Colonic mucosa (tissue), 4 donors: ENCODE measurements at regions not wholly inside any gene's neighbourhood (a gene's known extent, or its start where the extent isn't known, plus 50 kb on each side); places are given as distances from the start of the nearest gene placed in this dataset.

ENCODE experiments used
- DNase-seq: peaks from one replicate; pipeline ENCODE4 v3.0.0-alpha.2; 2020
- H3K27ac ChIP-seq: fragments of 200-600 bp; one replicate; pipeline ENCODE4 v1.8.0; 2021
- H3K27me3 ChIP-seq: fragments of 200-600 bp; one replicate; pipeline ENCODE4 v1.8.0; 2021
- H3K36me3 ChIP-seq: fragments of 200-600 bp; one replicate; pipeline ENCODE4 v1.8.0; 2021
- H3K4me1 ChIP-seq: fragments of 200-600 bp; one replicate; pipeline ENCODE4 v1.8.0; 2021; ENCODE audit warnings: mild to moderate bottlenecking
- H3K4me3 ChIP-seq: fragments of 200-600 bp; one replicate; pipeline ENCODE4 v1.8.0; 2021
- H3K9ac ChIP-seq, 2 donors: one replicate each; pipeline ENCODE4 v1.7.0; 2013; ENCODE audit warnings: control low read depth in 2 of 2, low read depth in 2 of 2, low read length in 2 of 2
- H3K9me3 ChIP-seq: fragments of 200-600 bp; one replicate; pipeline ENCODE4 v1.8.0; 2021
- intact Hi-C: fragments of 100-400 bp; cut with DNase I; formaldehyde crosslinking; loops from one replicate; pipeline ENCODE4 v1.14.1; 2022
- TF ChIP-seq, protein P1 (sequence below): fragments of 200-600 bp; IDR thresholded peaks from one replicate; pipeline ENCODE4 v1.8.0; 2022; ENCODE audit warnings: antibody characterized with exemption, mild to moderate bottlenecking
- donor health status: healthy.
- donor health status: DM: no; HTN: no; CAD: no.
- donor health status: DM: no; HTN: no; CAD: no.

DNA sequence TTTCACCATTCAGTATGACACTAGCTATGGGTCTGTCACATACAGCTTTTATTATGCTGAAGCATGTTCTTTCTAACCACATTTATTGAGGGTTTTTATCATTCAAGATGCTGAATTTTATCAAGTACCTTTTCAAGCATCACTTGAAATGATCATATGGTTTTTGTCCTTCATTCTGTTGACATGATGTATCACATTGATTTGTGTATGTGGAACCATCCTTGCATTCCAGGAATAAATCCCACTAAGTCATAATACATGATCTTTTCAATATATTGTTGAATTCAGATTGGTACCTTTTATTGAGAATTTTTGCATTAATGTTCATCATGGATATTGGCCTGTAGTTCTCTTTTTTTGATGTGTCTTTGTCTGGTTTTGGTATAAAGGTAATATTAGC lies 317.4 kb downstream of the NNT start:
- H3K36me3 ChIP-seq: no peaks in the 10 kb centered on the region
- no peaks in the 10 kb centered on the region for H3K9me3 ChIP-seq
- no peak overlapping the region for H3K4me3 ChIP-seq
- no peaks in the 10 kb centered on the region for H3K4me1 ChIP-seq
- no peaks in the 10 kb centered on the region for H3K27me3 ChIP-seq
- no peak overlapping the region for H3K9ac ChIP-seq
- intact Hi-C loops: no loop called here
- TF ChIP-seq, protein P1, sequence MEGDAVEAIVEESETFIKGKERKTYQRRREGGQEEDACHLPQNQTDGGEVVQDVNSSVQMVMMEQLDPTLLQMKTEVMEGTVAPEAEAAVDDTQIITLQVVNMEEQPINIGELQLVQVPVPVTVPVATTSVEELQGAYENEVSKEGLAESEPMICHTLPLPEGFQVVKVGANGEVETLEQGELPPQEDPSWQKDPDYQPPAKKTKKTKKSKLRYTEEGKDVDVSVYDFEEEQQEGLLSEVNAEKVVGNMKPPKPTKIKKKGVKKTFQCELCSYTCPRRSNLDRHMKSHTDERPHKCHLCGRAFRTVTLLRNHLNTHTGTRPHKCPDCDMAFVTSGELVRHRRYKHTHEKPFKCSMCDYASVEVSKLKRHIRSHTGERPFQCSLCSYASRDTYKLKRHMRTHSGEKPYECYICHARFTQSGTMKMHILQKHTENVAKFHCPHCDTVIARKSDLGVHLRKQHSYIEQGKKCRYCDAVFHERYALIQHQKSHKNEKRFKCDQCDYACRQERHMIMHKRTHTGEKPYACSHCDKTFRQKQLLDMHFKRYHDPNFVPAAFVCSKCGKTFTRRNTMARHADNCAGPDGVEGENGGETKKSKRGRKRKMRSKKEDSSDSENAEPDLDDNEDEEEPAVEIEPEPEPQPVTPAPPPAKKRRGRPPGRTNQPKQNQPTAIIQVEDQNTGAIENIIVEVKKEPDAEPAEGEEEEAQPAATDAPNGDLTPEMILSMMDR: no peak
- DNase-seq: no peak
- no peak overlapping the region for H3K27ac ChIP-seq

- DNase-seq: no peak
- no peak overlapping the region for H3K9ac ChIP-seq
- TF ChIP-seq, protein P1: no peak
- H3K9me3 ChIP-seq: no peaks in the 10 kb centered on the region
- H3K27me3 ChIP-seq: no peaks in the 10 kb centered on the region
- intact Hi-C loops: no loop called here
- no peak overlapping the region for H3K27ac ChIP-seq
- no peaks in the 10 kb centered on the region for H3K4me1 ChIP-seq
- no peak overlapping the region for H3K4me3 ChIP-seq
- H3K36me3 ChIP-seq: no peaks in the 10 kb centered on the region
Observed at GRCh38 chr5:43917925-43918324, 314.9 kb downstream of the NNT start.

- Histone ChIP-seq H3K4me1 (no peaks in the 10 kb centered on the region), H3K36me3 (no peaks in the 10 kb centered on the region), H3K4me3 (no peak overlapping the region), H3K27me3 (no peaks in the 10 kb centered on the region), H3K27ac (no peak overlapping the region), H3K9me3 (no peaks in the 10 kb centered on the region), H3K9ac (no peak overlapping the region)
- intact Hi-C loops: no loop called here
- TF ChIP-seq, protein P1: no peak
- no peak for DNase-seq
Observed at GRCh38 chr5:43903129-43903528, 300.1 kb downstream of the NNT start.

DNA sequence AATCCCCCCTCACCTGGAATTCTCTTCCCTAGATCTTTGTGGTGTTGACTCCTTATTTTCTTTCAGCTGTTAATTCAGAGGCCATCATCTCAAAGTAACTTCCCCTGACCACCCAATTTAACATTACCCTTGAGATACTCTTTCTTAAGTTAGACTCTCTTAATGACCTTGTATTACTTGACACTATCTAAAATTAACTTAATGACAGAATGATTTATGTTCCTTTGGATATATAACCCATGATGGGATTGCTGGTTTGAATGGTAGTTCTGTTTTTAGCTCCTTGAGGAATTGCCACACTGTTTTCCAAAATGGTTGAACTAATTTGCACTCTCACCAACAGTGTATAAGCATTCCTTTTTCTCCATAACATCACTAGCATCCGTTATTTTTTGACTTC lies 298.0 kb downstream of the NNT start:
- Histone ChIP-seq H3K9me3 (no peaks in the 10 kb centered on the region), H3K4me1 (no peaks in the 10 kb centered on the region), H3K36me3 (no peaks in the 10 kb centered on the region), H3K9ac (no peak overlapping the region), H3K27me3 (no peaks in the 10 kb centered on the region), H3K27ac (no peak overlapping the region), H3K4me3 (no peak overlapping the region)
- intact Hi-C loops: no loop called here
- TF ChIP-seq, protein P1: no peak
- no peak for DNase-seq

DNA sequence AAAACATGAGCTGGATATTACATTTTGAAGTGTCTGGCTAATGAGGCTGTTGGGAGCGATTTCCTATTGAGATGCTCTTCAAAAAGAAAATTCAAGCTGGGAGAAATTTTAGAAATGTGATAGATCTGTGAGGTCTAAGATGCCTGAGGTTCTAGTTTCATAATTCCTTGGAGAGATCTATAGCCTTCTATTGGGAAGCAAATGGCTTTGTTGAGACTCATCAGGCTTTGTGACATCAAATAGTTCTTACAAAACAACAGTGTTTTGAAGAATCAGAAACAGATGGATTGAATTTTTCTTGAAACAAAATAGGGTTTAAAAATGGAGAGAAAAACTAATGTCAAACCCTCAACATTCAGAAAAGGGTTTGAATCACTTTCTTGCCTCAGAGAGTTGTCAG lies 292.9 kb downstream of the NNT start:
- TF ChIP-seq, protein P1: no peak
- Histone ChIP-seq H3K36me3 (no peaks in the 10 kb centered on the region), H3K4me1 (no peaks in the 10 kb centered on the region), H3K9ac (no peak overlapping the region), H3K27ac (no peak overlapping the region), H3K9me3 (no peaks in the 10 kb centered on the region), H3K27me3 (no peaks in the 10 kb centered on the region), H3K4me3 (no peak overlapping the region)
- intact Hi-C loops: no loop called here
- DNase-seq: no peak
